GM12892 (cell line): ENCODE measurements at regions not wholly inside any gene's neighbourhood (a gene's known extent, or its start where the extent isn't known, plus 50 kb on each side); places are given as distances from the start of the nearest gene placed in this dataset.

ENCODE experiments used
- POLR2A ChIP-seq: IDR thresholded peaks from 2 replicates; pipeline ENCODE4 v1.6.1; 2011; ENCODE audit warnings: low read depth, low read length, control low read depth
- POLR2AphosphoS5 ChIP-seq: IDR thresholded peaks from 2 replicates; pipeline ENCODE4 v1.6.1; 2011; ENCODE audit warnings: low read depth, low read length, control low read depth

GRCh38 chr2:188118431-188118830, 173.2 kb upstream of the GULP1 start:
- TF ChIP-seq POLR2A (no peak), POLR2AphosphoS5 (no peak)
